MM.1S (cell line): ENCODE measurements at regions not wholly inside any gene's neighbourhood (a gene's known extent, or its start where the extent isn't known, plus 50 kb on each side); places are given as distances from the start of the nearest gene placed in this dataset.

Experiments
- DNase-seq: peaks from one replicate; pipeline ENCODE4 v3.0.0-alpha.2; 2015
- H2AFZ ChIP-seq: fragments of 300-600 bp; sonication (generic); 2 replicates; pipeline ENCODE4 v1.6.0; 2016; ENCODE audit warnings: antibody characterized with exemption, low read length
- H3F3A ChIP-seq: fragments of 300-600 bp; sonication (generic); 2 replicates; pipeline ENCODE4 v1.6.1; 2016; ENCODE audit warnings: mild to moderate bottlenecking, antibody characterized with exemption, low read length, moderate library complexity, mixed read lengths; ENCODE audit not compliant: insufficient read depth
- H3K27ac ChIP-seq: fragments of 300-600 bp; sonication (generic); 2 replicates; pipeline ENCODE4 v1.5.1; 2016; ENCODE audit warnings: mild to moderate bottlenecking, low read length
- H3K27me3 ChIP-seq: fragments of 300-600 bp; sonication (generic); replicated peaks from 2 replicates; pipeline ENCODE4 v1.6.0; 2016; ENCODE audit warnings: low read length; ENCODE audit not compliant: insufficient read depth
- H3K36me3 ChIP-seq: fragments of 300-600 bp; sonication (generic); replicated peaks from 2 replicates; pipeline ENCODE4 v1.6.1; 2016; ENCODE audit warnings: mild to moderate bottlenecking, low read length, mixed read lengths; ENCODE audit not compliant: insufficient read depth
- H3K4me1 ChIP-seq: fragments of 300-600 bp; sonication (generic); 2 replicates; pipeline ENCODE4 v1.6.1; 2016; ENCODE audit warnings: low read length, mixed read lengths
- H3K4me2 ChIP-seq: fragments of 300-600 bp; sonication (generic); 2 replicates; pipeline ENCODE4 v1.6.0; 2016; ENCODE audit warnings: low read depth, low read length
- H3K4me3 ChIP-seq: fragments of 300-600 bp; sonication (generic); 2 replicates; pipeline ENCODE4 v1.5.1; 2016; ENCODE audit warnings: low read length, mixed read lengths
- H3K79me2 ChIP-seq: fragments of 300-600 bp; sonication (generic); 2 replicates; pipeline ENCODE4 v1.6.1; 2016; ENCODE audit warnings: mixed run types, low read length, mixed read lengths
- H3K9ac ChIP-seq: fragments of 300-600 bp; sonication (generic); 2 replicates; pipeline ENCODE4 v1.6.1; 2016; ENCODE audit warnings: low read length, mixed read lengths
- H3K9me2 ChIP-seq: fragments of 300-600 bp; sonication (generic); replicated peaks from 2 replicates; pipeline ENCODE4 v1.6.1; 2016; ENCODE audit warnings: mild to moderate bottlenecking, low read length, mixed read lengths; ENCODE audit not compliant: insufficient read depth
- H3K9me3 ChIP-seq: fragments of 300-600 bp; sonication (generic); replicated peaks from 2 replicates; pipeline ENCODE4 v1.6.1; 2016; ENCODE audit warnings: mild to moderate bottlenecking, low read length, mixed read lengths; ENCODE audit not compliant: insufficient read depth
- H4K20me1 ChIP-seq: fragments of 300-600 bp; sonication (generic); 2 replicates; pipeline ENCODE4 v1.6.1; 2016; ENCODE audit warnings: mild to moderate bottlenecking, low read length, moderate library complexity, mixed read lengths; ENCODE audit not compliant: insufficient read depth
- CTCF ChIP-seq: fragments of 300-600 bp; sonication (generic); IDR thresholded peaks from 2 replicates; pipeline ENCODE4 v1.5.1; 2016; ENCODE audit warnings: antibody characterized with exemption, low read length, mixed read lengths
- EZH2 ChIP-seq: fragments of 300-600 bp; sonication (generic); optimal IDR thresholded peaks from 2 replicates; pipeline ENCODE3; 2017; ENCODE audit warnings: low read depth, mild to moderate bottlenecking, antibody characterized with exemption, low read length, mixed read lengths
- EZH2phosphoT487 ChIP-seq: fragments of 300-600 bp; sonication (generic); IDR thresholded peaks from 2 replicates; pipeline ENCODE4 v1.6.1; 2018; ENCODE audit warnings: antibody characterized with exemption, low read length

GRCh38 chr18:77369644-77370043 is 120.0 kb downstream of the GALR1 start:
- Histone ChIP-seq H3K9me3 (no peaks in the 10 kb centered on the region), H3K4me2 (no peak overlapping the region), H3K27ac (no peak overlapping the region), H3K27me3 (no peaks in the 10 kb centered on the region; the same call in 1 of the 2 replicates), H3K79me2 (no peaks in the 10 kb centered on the region), H2AFZ (no peak overlapping the region), H3F3A (no peaks in the 10 kb centered on the region), H3K36me3 (no peaks in the 10 kb centered on the region), H3K4me3 (no peak overlapping the region), H3K9ac (no peak overlapping the region), H4K20me1 (no peaks in the 10 kb centered on the region), H3K9me2 (no peaks in the 10 kb centered on the region), H3K4me1 (no peaks in the 10 kb centered on the region)
- TF ChIP-seq EZH2: no peak
- TF ChIP-seq CTCF: no peak
- TF ChIP-seq EZH2phosphoT487: no peak
- DNase-seq: no peak

GRCh38 chr18:77373730-77374445 is 124.2 kb downstream of the GALR1 start:
- no peaks in the 10 kb centered on the region for H3K4me1 ChIP-seq
- no peaks in the 10 kb centered on the region for H3K27me3 ChIP-seq
- no peaks in the 10 kb centered on the region for H3F3A ChIP-seq
- H3K9ac ChIP-seq: no peak overlapping the region
- no peaks in the 10 kb centered on the region for H3K79me2 ChIP-seq
- no peak for DNase-seq
- no peaks in the 10 kb centered on the region for H4K20me1 ChIP-seq
- no peaks in the 10 kb centered on the region for H3K36me3 ChIP-seq
- H3K9me3 ChIP-seq: no peaks in the 10 kb centered on the region
- H3K9me2 ChIP-seq: no peaks in the 10 kb centered on the region
- TF ChIP-seq CTCF: no peak
- TF ChIP-seq EZH2phosphoT487: no peak
- no peak for TF ChIP-seq EZH2
- no peak overlapping the region for H3K4me2 ChIP-seq
- H2AFZ ChIP-seq: no peak overlapping the region
- H3K4me3 ChIP-seq: no peak overlapping the region
- H3K27ac ChIP-seq: no peak overlapping the region

- Histone ChIP-seq H3K36me3 (no peaks in the 10 kb centered on the region), H3K4me1 (no peaks in the 10 kb centered on the region), H3K9me2 (no peaks in the 10 kb centered on the region), H3K79me2 (no peaks in the 10 kb centered on the region), H3F3A (no peaks in the 10 kb centered on the region), H4K20me1 (no peaks in the 10 kb centered on the region), H3K4me2 (no peak overlapping the region), H3K9ac (no peak overlapping the region), H3K4me3 (no peak overlapping the region), H3K9me3 (no peaks in the 10 kb centered on the region), H3K27me3 (no peaks in the 10 kb centered on the region), H3K27ac (no peak overlapping the region), H2AFZ (no peak overlapping the region)
- TF ChIP-seq CTCF (no peak), EZH2 (no peak), EZH2phosphoT487 (no peak)
- DNase-seq: no peak
Measured at GRCh38 chr18:77374446-77374805, 124.8 kb downstream of the GALR1 start.
